ENCODE measurements at regions not wholly inside any gene's neighbourhood (a gene's known extent, or its start where the extent isn't known, plus 50 kb on each side); places are given as distances from the start of the nearest gene placed in this dataset.
A peak's percentile ranks its signal among the peaks of the same experiment; 100 is the strongest.

GRCh38 chr13:105058517-105058916, 1476.9 kb downstream of the EFNB2 start:
- Mint-ChIP-seq H3K27ac (peak overlapping the region; percentile 80; the same call in 1 of the 2 replicates), H3K9me3 (no peaks in the 10 kb centered on the region; the same call in 1 of the 2 replicates), H3K4me1 (ENCODE audit: low read depth) (peaks cover 74% of the 10 kb centered on the region; the same call in 1 of the 2 replicates), H3K36me3 (ENCODE audit: low read depth) (no peaks in the 10 kb centered on the region; the same call in 1 of the 2 replicates), H3K4me3 (peak overlapping the region; percentile 63; the same call in 1 of the 2 replicates), H3K27me3 (ENCODE audit: insufficient read depth) (no peaks in the 10 kb centered on the region; the same call in 1 of the 2 replicates)
- no peak for TF ChIP-seq CTCF (IDR thresholded peaks at IDR 0.05)
- DNase-seq, result no peak

- Mint-ChIP-seq H3K4me1 (ENCODE audit: low read depth) (peaks cover 62% of the 10 kb centered on the region; the same call in 1 of the 2 replicates), H3K27ac (peak overlapping the region; percentile 69; the same call in 1 of the 2 replicates), H3K36me3 (ENCODE audit: low read depth) (no peaks in the 10 kb centered on the region; the same call in 1 of the 2 replicates), H3K4me3 (peak overlapping the region; percentile 79; the same call in 1 of the 2 replicates), H3K27me3 (ENCODE audit: insufficient read depth) (no peaks in the 10 kb centered on the region; the same call in 1 of the 2 replicates), H3K9me3 (peaks cover 4% of the 10 kb centered on the region; the same call in 1 of the 2 replicates)
- TF ChIP-seq CTCF (IDR thresholded peaks at IDR 0.05), result no peak
- DNase-seq, result no peak
Observed at GRCh38 chr13:105052711-105053110, 1482.8 kb downstream of the EFNB2 start.

- Mint-ChIP-seq H3K27ac (peak overlapping the region; percentile 70; the same call in 1 of the 2 replicates), H3K4me1 (ENCODE audit: low read depth) (peaks cover 64% of the 10 kb centered on the region; the same call in 1 of the 2 replicates), H3K36me3 (ENCODE audit: low read depth) (no peaks in the 10 kb centered on the region), H3K9me3 (peaks cover 8% of the 10 kb centered on the region; the same call in 1 of the 2 replicates), H3K4me3 (peak overlapping the region; percentile 79; the same call in 1 of the 2 replicates), H3K27me3 (ENCODE audit: insufficient read depth) (no peaks in the 10 kb centered on the region; the same call in 1 of the 2 replicates)
- no peak for TF ChIP-seq CTCF (IDR thresholded peaks at IDR 0.05)
- no peak for DNase-seq
Observed at GRCh38 chr13:105050686-105051085, 1484.8 kb downstream of the EFNB2 start.

- H3K4me3 Mint-ChIP-seq, result no peak overlapping the region
- H3K9me3 Mint-ChIP-seq, result peaks cover 14% of the 10 kb centered on the region
- TF ChIP-seq CTCF (IDR thresholded peaks at IDR 0.05), result no peak
- no peaks in the 10 kb centered on the region; the same call in 1 of the 2 replicates for H3K27me3 Mint-ChIP-seq (ENCODE audit: insufficient read depth)
- H3K4me1 Mint-ChIP-seq (ENCODE audit: low read depth), result peaks cover 48% of the 10 kb centered on the region; the same call in 1 of the 2 replicates
- DNase-seq, result no peak
- H3K27ac Mint-ChIP-seq, result no peak overlapping the region
- no peaks in the 10 kb centered on the region for H3K36me3 Mint-ChIP-seq (ENCODE audit: low read depth)
Observed at GRCh38 chr13:105048677-105049076, 1486.8 kb downstream of the EFNB2 start.

GRCh38 chr13:105047676-105048295, 1487.7 kb downstream of the EFNB2 start:
- H3K4me1 Mint-ChIP-seq (ENCODE audit: low read depth), result peaks cover 42% of the 10 kb centered on the region; the same call in 1 of the 2 replicates
- no peak for TF ChIP-seq CTCF (IDR thresholded peaks at IDR 0.05)
- H3K9me3 Mint-ChIP-seq, result peaks cover 21% of the 10 kb centered on the region
- no peak for DNase-seq
- H3K27me3 Mint-ChIP-seq (ENCODE audit: insufficient read depth), result no peaks in the 10 kb centered on the region; the same call in 1 of the 2 replicates
- no peak overlapping the region for H3K27ac Mint-ChIP-seq
- no peak overlapping the region; the same call in 1 of the 2 replicates for H3K4me3 Mint-ChIP-seq
- peaks cover 7% of the 10 kb centered on the region; the same call in 1 of the 2 replicates for H3K36me3 Mint-ChIP-seq (ENCODE audit: low read depth)
